Suppressor macrophage treated with lipopolysaccharide for 4 hours (primary cell): ENCODE measurements at regions not wholly inside any gene's neighbourhood (a gene's known extent, or its start where the extent isn't known, plus 50 kb on each side); places are given as distances from the start of the nearest gene placed in this dataset.
"Not testable (repeated sequence)": the region's sequence is repeated elsewhere in the genome, so short reads cannot be mapped to it uniquely, and the experiment has no call there.

Experiments used
- DNase-seq: peaks from one replicate; pipeline ENCODE4 v3.0.0-alpha.2; 2020

- DNase-seq, result no peak
These were observed 336.3 kb downstream of the PPP1R3A start for GRCh38 chr7:113582471-113582870.

GRCh38 chr7:113563257-113563656 lies 355.6 kb downstream of the PPP1R3A start:
- not testable (repeated sequence) for DNase-seq

GRCh38 chr7:113562801-113563200 lies 356.0 kb downstream of the PPP1R3A start:
- no peak for DNase-seq

GRCh38 chr7:113562242-113562641 lies 356.6 kb downstream of the PPP1R3A start:
- DNase-seq, result no peak

GRCh38 chr7:113561446-113561845 lies 357.4 kb downstream of the PPP1R3A start:
- DNase-seq, result no peak

- no peak for DNase-seq
These were observed 367.8 kb downstream of the PPP1R3A start for GRCh38 chr7:113550966-113551365.

GRCh38 chr7:113548561-113548960 lies 370.2 kb downstream of the PPP1R3A start:
- DNase-seq, result no peak

GRCh38 chr7:113548137-113548536 lies 370.7 kb downstream of the PPP1R3A start:
- DNase-seq, result no peak

- DNase-seq, result peak; percentile 1
These were observed 397.3 kb downstream of the PPP1R3A start for GRCh38 chr7:113521468-113521867.

GRCh38 chr7:113519472-113519871 lies 399.3 kb downstream of the PPP1R3A start:
- DNase-seq, result peak; percentile 2

GRCh38 chr7:113504691-113505090 lies 386.3 kb upstream of the SMIM30 start:
- no peak for DNase-seq

GRCh38 chr7:113504142-113504541 lies 385.8 kb upstream of the SMIM30 start:
- DNase-seq, result no peak

GRCh38 chr7:113496586-113496985 lies 378.2 kb upstream of the SMIM30 start:
- not testable (repeated sequence) for DNase-seq

GRCh38 chr7:113494797-113495566 lies 376.6 kb upstream of the SMIM30 start:
- DNase-seq, result not testable (repeated sequence)

- DNase-seq, result no peak
These were observed 373.0 kb upstream of the SMIM30 start for GRCh38 chr7:113491305-113491704.

GRCh38 chr7:113487925-113488731 lies 369.8 kb upstream of the SMIM30 start:
- no peak for DNase-seq

GRCh38 chr7:113486548-113486947 lies 368.2 kb upstream of the SMIM30 start:
- no peak for DNase-seq

- DNase-seq, result no peak
These were observed 365.3 kb upstream of the SMIM30 start for GRCh38 chr7:113483657-113484056.

GRCh38 chr7:113480537-113480936 lies 362.2 kb upstream of the SMIM30 start:
- DNase-seq, result no peak

- no peak for DNase-seq
These were observed 345.9 kb upstream of the SMIM30 start for GRCh38 chr7:113464096-113464855.

GRCh38 chr7:113460067-113460466 lies 341.7 kb upstream of the SMIM30 start:
- no peak for DNase-seq

GRCh38 chr7:113456533-113456932 lies 338.2 kb upstream of the SMIM30 start:
- no peak for DNase-seq

GRCh38 chr7:113454597-113455169 lies 336.3 kb upstream of the SMIM30 start:
- DNase-seq, result no peak
